HepG2 (cell line): ENCODE measurements at regions not wholly inside any gene's neighbourhood (a gene's known extent, or its start where the extent isn't known, plus 50 kb on each side); places are given as distances from the start of the nearest gene placed in this dataset.

Experiments used
- GABPA ChIP-seq, 2 experiments: IDR thresholded peaks; 2 replicates each; pipeline ENCODE4 v1.6.1; 2011 to 2016; ENCODE audit warnings: low read depth in 2 of 2, low read length in 1 of 2, missing biosample characterization in 1 of 2, missing genetic modification characterization in 1 of 2
- MED1 ChIP-seq: sonication (generic); formaldehyde crosslinking; IDR thresholded peaks from 2 replicates; pipeline ENCODE4 v1.4.0; 2020; ENCODE audit warnings: missing genetic modification reagents
- POLR2AphosphoS2 ChIP-seq: IDR thresholded peaks from 2 replicates; pipeline ENCODE4 v1.6.1; 2011; ENCODE audit warnings: low read depth, low read length, improper control_type of control experiment
- SMC3 ChIP-seq: IDR thresholded peaks from 2 replicates; pipeline ENCODE4 v1.6.1; 2011; ENCODE audit warnings: low read length, improper control_type of control experiment
- ZNF121 ChIP-seq: sonication (generic); formaldehyde crosslinking; IDR thresholded peaks from 2 replicates; pipeline ENCODE4 v1.5.0; 2020; ENCODE audit warnings: mild to moderate bottlenecking, missing genetic modification reagents
- ZNF512 ChIP-seq: sonication (generic); formaldehyde crosslinking; IDR thresholded peaks from 2 replicates; pipeline ENCODE4 v1.4.0; 2020; ENCODE audit warnings: mild to moderate bottlenecking, missing genetic modification reagents
- TF ChIP-seq, protein P1 (sequence below): sonication (generic); formaldehyde crosslinking; IDR thresholded peaks from 2 replicates; pipeline ENCODE4 v1.5.0; 2020; ENCODE audit warnings: mild to moderate bottlenecking, missing genetic modification reagents, moderate library complexity
- TF ChIP-seq, protein P2 (sequence below): sonication (generic); formaldehyde crosslinking; IDR thresholded peaks from 2 replicates; pipeline ENCODE4 v1.4.0; 2020; ENCODE audit warnings: missing genetic modification reagents
- TF ChIP-seq, protein P3 (sequence below): sonication (generic); formaldehyde crosslinking; IDR thresholded peaks from 2 replicates; pipeline ENCODE4 v1.9.0; 2021; ENCODE audit warnings: missing genetic modification reagents, mild to moderate bottlenecking, borderline replicate concordance

DNA sequence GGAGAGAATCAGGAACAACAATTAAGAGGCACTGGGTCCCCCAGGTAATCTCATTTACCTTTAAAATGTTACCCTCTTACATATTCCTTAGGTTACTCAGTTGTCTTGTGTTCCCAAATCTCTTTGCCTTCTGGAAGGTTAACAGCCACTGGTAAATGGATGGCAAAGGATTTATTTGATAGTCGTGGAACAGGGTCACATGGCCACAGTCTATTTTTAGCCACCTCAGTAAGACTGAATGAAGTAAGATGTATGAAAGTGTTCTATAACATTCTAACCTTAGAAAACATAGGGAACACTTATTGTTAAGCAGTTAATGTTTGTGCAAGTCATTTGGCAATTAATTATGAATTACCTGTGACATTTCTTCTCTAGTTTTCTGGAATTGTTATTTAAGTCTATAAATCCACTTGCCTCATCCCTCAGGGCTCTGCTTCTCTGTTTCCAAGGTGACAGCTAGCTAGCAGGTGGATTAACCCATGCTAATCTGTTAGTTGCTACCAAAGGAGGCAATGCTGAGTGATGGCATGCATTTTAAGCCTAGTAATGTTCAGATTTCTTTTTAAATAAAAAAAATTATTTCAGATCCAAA is 211.0 kb downstream of the PIK3C3 start:
- no peak for TF ChIP-seq POLR2AphosphoS2
- no peak for TF ChIP-seq ZNF512 (CRISPR knock-in tag)
- TF ChIP-seq, protein P1, sequence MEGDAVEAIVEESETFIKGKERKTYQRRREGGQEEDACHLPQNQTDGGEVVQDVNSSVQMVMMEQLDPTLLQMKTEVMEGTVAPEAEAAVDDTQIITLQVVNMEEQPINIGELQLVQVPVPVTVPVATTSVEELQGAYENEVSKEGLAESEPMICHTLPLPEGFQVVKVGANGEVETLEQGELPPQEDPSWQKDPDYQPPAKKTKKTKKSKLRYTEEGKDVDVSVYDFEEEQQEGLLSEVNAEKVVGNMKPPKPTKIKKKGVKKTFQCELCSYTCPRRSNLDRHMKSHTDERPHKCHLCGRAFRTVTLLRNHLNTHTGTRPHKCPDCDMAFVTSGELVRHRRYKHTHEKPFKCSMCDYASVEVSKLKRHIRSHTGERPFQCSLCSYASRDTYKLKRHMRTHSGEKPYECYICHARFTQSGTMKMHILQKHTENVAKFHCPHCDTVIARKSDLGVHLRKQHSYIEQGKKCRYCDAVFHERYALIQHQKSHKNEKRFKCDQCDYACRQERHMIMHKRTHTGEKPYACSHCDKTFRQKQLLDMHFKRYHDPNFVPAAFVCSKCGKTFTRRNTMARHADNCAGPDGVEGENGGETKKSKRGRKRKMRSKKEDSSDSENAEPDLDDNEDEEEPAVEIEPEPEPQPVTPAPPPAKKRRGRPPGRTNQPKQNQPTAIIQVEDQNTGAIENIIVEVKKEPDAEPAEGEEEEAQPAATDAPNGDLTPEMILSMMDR (CRISPR knock-in tag), result no peak
- TF ChIP-seq SMC3, result no peak
- no peak for TF ChIP-seq MED1
- TF ChIP-seq, protein P2, sequence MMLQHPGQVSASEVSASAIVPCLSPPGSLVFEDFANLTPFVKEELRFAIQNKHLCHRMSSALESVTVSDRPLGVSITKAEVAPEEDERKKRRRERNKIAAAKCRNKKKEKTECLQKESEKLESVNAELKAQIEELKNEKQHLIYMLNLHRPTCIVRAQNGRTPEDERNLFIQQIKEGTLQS, result no peak
- TF ChIP-seq, protein P3, sequence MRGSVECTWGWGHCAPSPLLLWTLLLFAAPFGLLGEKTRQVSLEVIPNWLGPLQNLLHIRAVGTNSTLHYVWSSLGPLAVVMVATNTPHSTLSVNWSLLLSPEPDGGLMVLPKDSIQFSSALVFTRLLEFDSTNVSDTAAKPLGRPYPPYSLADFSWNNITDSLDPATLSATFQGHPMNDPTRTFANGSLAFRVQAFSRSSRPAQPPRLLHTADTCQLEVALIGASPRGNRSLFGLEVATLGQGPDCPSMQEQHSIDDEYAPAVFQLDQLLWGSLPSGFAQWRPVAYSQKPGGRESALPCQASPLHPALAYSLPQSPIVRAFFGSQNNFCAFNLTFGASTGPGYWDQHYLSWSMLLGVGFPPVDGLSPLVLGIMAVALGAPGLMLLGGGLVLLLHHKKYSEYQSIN (CRISPR knock-in tag), result no peak
- no peak for TF ChIP-seq GABPA (IDR thresholded peaks at IDR 0.05; ENCODE audit: low read depth, low read length)
- no peak for TF ChIP-seq GABPA (CRISPR knock-in tag; IDR thresholded peaks at IDR 0.05; ENCODE audit: low read depth)
- TF ChIP-seq ZNF121 (CRISPR knock-in tag), result no peak
